ENCODE measurements at regions not wholly inside any gene's neighbourhood (a gene's known extent, or its start where the extent isn't known, plus 50 kb on each side); places are given as distances from the start of the nearest gene placed in this dataset.

GRCh38 chr16:7027401-7027800 lies 305.2 kb upstream of the RBFOX1 start:
- TF ChIP-seq CTCF (conservative IDR thresholded peaks at IDR 0.05; ENCODE audit: low read depth, low read length) (no peak), POLR2A (IDR thresholded peaks at IDR 0.05; ENCODE audit: low read depth, low read length) (no peak)
